ENCODE measurements at regions not wholly inside any gene's neighbourhood (a gene's known extent, or its start where the extent isn't known, plus 50 kb on each side); places are given as distances from the start of the nearest gene placed in this dataset.
A peak's percentile ranks its signal among the peaks of the same experiment; 100 is the strongest.

DNA sequence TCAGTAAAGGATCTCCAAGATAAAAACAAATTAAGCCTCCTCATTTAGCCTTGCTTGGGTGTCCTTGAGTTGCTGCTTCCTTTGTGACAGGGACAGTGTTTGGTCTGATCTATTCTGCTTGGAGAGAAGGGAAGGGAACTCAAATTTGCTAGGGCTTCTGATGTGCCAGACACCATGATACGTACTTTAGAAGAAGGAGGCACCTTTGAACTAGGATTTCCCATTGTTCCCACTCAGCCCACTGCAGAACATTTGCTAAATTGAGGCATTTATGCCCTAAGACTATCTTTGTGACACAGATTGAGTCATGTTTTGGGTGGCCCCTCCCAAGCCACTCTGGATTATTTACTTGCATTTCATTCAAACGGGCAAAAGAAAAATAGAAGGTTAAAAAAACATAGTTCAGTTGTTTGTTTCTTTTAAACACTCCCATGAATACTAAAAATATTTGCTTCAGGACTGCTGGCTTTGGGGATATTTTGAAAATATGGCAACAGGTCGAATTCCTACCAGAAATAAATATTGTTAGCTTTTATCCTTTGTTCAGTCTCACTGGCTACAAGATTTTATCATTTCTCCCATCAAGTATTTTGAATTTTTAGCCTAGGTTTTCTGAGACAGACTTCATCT, 81.9 kb upstream of the WLS start:
- TF ChIP-seq ZNF565 (CRISPR knock-in tag; conservative IDR thresholded peaks at IDR 0.05; ENCODE audit: low read depth) (no peak), PPARA (CRISPR knock-in tag; IDR thresholded peaks at IDR 0.05; ENCODE audit: borderline replicate concordance) (no peak), CSDC2 (CRISPR knock-in tag; IDR thresholded peaks at IDR 0.05) (no peak), ZC3H10 (CRISPR knock-in tag; IDR thresholded peaks at IDR 0.05) (no peak), ZNF8 (CRISPR knock-in tag; IDR thresholded peaks at IDR 0.05) (no peak), ZFP30 (CRISPR knock-in tag; IDR thresholded peaks at IDR 0.05) (no peak), RARB (CRISPR knock-in tag; IDR thresholded peaks at IDR 0.05) (no peak)
- TF ChIP-seq, protein P1, sequence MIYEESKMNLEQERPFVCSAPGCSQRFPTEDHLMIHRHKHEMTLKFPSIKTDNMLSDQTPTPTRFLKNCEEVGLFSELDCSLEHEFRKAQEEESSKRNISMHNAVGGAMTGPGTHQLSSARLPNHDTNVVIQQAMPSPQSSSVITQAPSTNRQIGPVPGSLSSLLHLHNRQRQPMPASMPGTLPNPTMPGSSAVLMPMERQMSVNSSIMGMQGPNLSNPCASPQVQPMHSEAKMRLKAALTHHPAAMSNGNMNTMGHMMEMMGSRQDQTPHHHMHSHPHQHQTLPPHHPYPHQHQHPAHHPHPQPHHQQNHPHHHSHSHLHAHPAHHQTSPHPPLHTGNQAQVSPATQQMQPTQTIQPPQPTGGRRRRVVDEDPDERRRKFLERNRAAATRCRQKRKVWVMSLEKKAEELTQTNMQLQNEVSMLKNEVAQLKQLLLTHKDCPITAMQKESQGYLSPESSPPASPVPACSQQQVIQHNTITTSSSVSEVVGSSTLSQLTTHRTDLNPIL (CRISPR knock-in tag; IDR thresholded peaks at IDR 0.05; ENCODE audit: low read depth) = no peak
- TF ChIP-seq, protein P2, sequence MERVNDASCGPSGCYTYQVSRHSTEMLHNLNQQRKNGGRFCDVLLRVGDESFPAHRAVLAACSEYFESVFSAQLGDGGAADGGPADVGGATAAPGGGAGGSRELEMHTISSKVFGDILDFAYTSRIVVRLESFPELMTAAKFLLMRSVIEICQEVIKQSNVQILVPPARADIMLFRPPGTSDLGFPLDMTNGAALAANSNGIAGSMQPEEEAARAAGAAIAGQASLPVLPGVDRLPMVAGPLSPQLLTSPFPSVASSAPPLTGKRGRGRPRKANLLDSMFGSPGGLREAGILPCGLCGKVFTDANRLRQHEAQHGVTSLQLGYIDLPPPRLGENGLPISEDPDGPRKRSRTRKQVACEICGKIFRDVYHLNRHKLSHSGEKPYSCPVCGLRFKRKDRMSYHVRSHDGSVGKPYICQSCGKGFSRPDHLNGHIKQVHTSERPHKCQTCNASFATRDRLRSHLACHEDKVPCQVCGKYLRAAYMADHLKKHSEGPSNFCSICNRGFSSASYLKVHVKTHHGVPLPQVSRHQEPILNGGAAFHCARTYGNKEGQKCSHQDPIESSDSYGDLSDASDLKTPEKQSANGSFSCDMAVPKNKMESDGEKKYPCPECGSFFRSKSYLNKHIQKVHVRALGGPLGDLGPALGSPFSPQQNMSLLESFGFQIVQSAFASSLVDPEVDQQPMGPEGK (CRISPR knock-in tag; IDR thresholded peaks at IDR 0.05; ENCODE audit: borderline replicate concordance) = no peak
- TF ChIP-seq, protein P3, sequence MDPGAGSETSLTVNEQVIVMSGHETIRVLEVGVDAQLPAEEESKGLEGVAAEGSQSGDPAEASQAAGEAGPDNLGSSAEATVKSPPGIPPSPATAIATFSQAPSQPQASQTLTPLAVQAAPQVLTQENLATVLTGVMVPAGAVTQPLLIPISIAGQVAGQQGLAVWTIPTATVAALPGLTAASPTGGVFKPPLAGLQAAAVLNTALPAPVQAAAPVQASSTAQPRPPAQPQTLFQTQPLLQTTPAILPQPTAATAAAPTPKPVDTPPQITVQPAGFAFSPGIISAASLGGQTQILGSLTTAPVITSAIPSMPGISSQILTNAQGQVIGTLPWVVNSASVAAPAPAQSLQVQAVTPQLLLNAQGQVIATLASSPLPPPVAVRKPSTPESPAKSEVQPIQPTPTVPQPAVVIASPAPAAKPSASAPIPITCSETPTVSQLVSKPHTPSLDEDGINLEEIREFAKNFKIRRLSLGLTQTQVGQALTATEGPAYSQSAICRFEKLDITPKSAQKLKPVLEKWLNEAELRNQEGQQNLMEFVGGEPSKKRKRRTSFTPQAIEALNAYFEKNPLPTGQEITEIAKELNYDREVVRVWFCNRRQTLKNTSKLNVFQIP (CRISPR knock-in tag; IDR thresholded peaks at IDR 0.05; ENCODE audit: borderline replicate concordance, low read depth) = no peak
- peak; percentile 24; the same call in 2 of the 3 replicates for ATAC-seq

DNA sequence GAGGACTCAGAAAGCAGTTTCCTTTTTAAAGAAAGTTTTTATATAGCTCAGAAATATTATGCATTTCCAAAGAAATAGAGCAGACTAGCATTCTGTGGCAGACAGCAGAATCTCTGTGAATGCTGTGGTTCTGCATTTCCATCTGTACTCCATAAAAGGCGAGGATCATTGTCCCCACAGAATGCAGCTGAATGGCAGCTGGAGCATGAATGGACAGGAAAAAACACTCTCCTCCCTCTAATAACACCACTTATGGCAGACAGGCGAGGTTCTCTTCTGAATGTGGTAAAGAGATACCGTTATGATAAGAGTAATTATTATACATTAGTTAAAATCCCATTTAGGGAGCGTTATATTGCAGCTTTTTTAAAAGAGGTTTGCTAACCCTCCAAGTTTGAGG, 81.4 kb upstream of the WLS start:
- TF ChIP-seq, protein P2 (CRISPR knock-in tag; IDR thresholded peaks at IDR 0.05; ENCODE audit: borderline replicate concordance) = no peak
- TF ChIP-seq ISL1 (CRISPR knock-in tag; IDR thresholded peaks at IDR 0.05) = no peak
- TF ChIP-seq, protein P1 (CRISPR knock-in tag; IDR thresholded peaks at IDR 0.05; ENCODE audit: low read depth) = no peak
- no peak for TF ChIP-seq TOX (CRISPR knock-in tag; IDR thresholded peaks at IDR 0.05; ENCODE audit: borderline replicate concordance)
- no peak for TF ChIP-seq ZNF8 (CRISPR knock-in tag; IDR thresholded peaks at IDR 0.05)
- TF ChIP-seq RARB (CRISPR knock-in tag; IDR thresholded peaks at IDR 0.05) = no peak
- TF ChIP-seq ZC3H10 (CRISPR knock-in tag; IDR thresholded peaks at IDR 0.05) = no peak
- TF ChIP-seq ZNF565 (CRISPR knock-in tag; conservative IDR thresholded peaks at IDR 0.05; ENCODE audit: low read depth) = no peak
- TF ChIP-seq, protein P3 (CRISPR knock-in tag; IDR thresholded peaks at IDR 0.05; ENCODE audit: borderline replicate concordance, low read depth) = no peak
- TF ChIP-seq, protein P4, sequence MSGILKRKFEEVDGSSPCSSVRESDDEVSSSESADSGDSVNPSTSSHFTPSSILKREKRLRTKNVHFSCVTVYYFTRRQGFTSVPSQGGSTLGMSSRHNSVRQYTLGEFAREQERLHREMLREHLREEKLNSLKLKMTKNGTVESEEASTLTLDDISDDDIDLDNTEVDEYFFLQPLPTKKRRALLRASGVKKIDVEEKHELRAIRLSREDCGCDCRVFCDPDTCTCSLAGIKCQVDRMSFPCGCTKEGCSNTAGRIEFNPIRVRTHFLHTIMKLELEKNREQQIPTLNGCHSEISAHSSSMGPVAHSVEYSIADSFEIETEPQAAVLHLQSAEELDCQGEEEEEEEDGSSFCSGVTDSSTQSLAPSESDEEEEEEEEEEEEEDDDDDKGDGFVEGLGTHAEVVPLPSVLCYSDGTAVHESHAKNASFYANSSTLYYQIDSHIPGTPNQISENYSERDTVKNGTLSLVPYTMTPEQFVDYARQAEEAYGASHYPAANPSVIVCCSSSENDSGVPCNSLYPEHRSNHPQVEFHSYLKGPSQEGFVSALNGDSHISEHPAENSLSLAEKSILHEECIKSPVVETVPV (CRISPR knock-in tag; IDR thresholded peaks at IDR 0.05) = no peak
- TF ChIP-seq ZFP3 (CRISPR knock-in tag; IDR thresholded peaks at IDR 0.05) = no peak
- TF ChIP-seq ZNF70 (CRISPR knock-in tag; IDR thresholded peaks at IDR 0.05) = no peak
- TF ChIP-seq ZFP30 (CRISPR knock-in tag; IDR thresholded peaks at IDR 0.05) = no peak
- TF ChIP-seq BACH2 (CRISPR knock-in tag; IDR thresholded peaks at IDR 0.05; ENCODE audit: borderline replicate concordance) = no peak
- ATAC-seq = peak; percentile 51

DNA sequence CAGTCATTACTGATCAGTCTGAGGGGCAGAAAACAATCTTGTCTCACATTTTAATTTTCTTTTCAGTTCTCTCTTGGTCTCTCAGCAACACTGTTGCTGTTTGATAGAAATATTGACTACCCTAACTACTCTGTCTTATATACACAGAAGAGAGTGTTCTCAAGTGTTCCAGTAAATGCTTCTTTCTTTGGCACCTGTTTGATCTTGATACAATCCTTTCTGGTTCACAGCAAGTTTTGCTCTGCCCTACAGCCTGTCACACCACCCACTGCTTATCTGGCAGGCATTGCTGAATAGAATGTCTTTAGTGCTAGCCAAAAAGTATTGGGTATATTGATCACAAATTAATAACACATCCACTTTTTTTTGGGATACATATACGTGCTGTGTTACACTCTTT, 75.7 kb upstream of the WLS start:
- ATAC-seq = no peak
- TF ChIP-seq CSDC2 (CRISPR knock-in tag; IDR thresholded peaks at IDR 0.05) (no peak), ISL1 (CRISPR knock-in tag; IDR thresholded peaks at IDR 0.05) (no peak), ZNF8 (CRISPR knock-in tag; IDR thresholded peaks at IDR 0.05) (no peak), GLIS3 (CRISPR knock-in tag; IDR thresholded peaks at IDR 0.05) (no peak), ESRRG (CRISPR knock-in tag; IDR thresholded peaks at IDR 0.05) (no peak), BACH2 (CRISPR knock-in tag; IDR thresholded peaks at IDR 0.05; ENCODE audit: borderline replicate concordance) (no peak), ZNF565 (CRISPR knock-in tag; conservative IDR thresholded peaks at IDR 0.05; ENCODE audit: low read depth) (no peak), RARB (CRISPR knock-in tag; IDR thresholded peaks at IDR 0.05) (no peak), PPARA (CRISPR knock-in tag; IDR thresholded peaks at IDR 0.05; ENCODE audit: borderline replicate concordance) (no peak), ZFP3 (CRISPR knock-in tag; IDR thresholded peaks at IDR 0.05) (no peak), TCF4 (CRISPR knock-in tag; IDR thresholded peaks at IDR 0.05; ENCODE audit: borderline replicate concordance) (no peak)
- TF ChIP-seq, protein P2 (CRISPR knock-in tag; IDR thresholded peaks at IDR 0.05; ENCODE audit: borderline replicate concordance) = no peak
- TF ChIP-seq, protein P3 (CRISPR knock-in tag; IDR thresholded peaks at IDR 0.05; ENCODE audit: borderline replicate concordance, low read depth) = no peak
